Lower leg skin (tissue), 3 donors: ENCODE measurements at regions not wholly inside any gene's neighbourhood (a gene's known extent, or its start where the extent isn't known, plus 50 kb on each side); places are given as distances from the start of the nearest gene placed in this dataset.

Experiments
- POLR2A ChIP-seq, 2 donors: fragments of 450-650 bp; IDR thresholded peaks; one replicate each; pipeline ENCODE4 v1.6.1; 2016 to 2017; ENCODE audit warnings: antibody characterized with exemption in 2 of 2, mild to moderate bottlenecking in 1 of 2, moderate library complexity in 1 of 2
- TF ChIP-seq, protein P1 (sequence below), 3 donors: fragments of 450-650 bp; IDR thresholded peaks; one replicate each; pipeline ENCODE4 v1.5.1; 2016; ENCODE audit warnings: antibody characterized with exemption in 3 of 3, mild to moderate bottlenecking in 3 of 3, moderate library complexity in 2 of 3

DNA sequence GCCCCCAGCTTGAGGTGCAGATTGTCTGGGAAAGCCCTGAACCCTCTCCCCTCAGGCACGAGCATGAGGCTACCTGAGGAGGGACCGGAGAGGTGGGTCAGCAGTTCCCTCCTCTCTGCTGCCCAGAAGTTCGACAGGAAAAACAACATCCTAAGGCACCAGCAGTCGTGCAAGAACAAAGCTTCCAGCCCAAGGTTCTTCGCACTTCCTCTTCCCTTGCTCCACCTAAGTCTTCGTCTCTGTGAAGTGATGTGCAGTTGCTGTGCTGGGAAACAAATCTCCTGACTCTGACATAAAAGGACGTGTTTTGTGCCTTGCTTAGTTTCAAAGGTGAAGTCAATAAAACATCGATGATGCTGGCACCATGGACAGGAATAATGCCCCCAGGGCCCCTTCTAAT, 173.3 kb downstream of the USP12 start:
- TF ChIP-seq, protein P1, sequence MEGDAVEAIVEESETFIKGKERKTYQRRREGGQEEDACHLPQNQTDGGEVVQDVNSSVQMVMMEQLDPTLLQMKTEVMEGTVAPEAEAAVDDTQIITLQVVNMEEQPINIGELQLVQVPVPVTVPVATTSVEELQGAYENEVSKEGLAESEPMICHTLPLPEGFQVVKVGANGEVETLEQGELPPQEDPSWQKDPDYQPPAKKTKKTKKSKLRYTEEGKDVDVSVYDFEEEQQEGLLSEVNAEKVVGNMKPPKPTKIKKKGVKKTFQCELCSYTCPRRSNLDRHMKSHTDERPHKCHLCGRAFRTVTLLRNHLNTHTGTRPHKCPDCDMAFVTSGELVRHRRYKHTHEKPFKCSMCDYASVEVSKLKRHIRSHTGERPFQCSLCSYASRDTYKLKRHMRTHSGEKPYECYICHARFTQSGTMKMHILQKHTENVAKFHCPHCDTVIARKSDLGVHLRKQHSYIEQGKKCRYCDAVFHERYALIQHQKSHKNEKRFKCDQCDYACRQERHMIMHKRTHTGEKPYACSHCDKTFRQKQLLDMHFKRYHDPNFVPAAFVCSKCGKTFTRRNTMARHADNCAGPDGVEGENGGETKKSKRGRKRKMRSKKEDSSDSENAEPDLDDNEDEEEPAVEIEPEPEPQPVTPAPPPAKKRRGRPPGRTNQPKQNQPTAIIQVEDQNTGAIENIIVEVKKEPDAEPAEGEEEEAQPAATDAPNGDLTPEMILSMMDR (IDR thresholded peaks at IDR 0.05) = no peak
- TF ChIP-seq POLR2A (IDR thresholded peaks at IDR 0.05) = no peak
